ENCODE measurements at regions not wholly inside any gene's neighbourhood (a gene's known extent, or its start where the extent isn't known, plus 50 kb on each side); places are given as distances from the start of the nearest gene placed in this dataset.

- no peak for TF ChIP-seq CTCF (CRISPR knock-in tag; IDR thresholded peaks at IDR 0.05)
- TF ChIP-seq POLR2A (IDR thresholded peaks at IDR 0.05; ENCODE audit: insufficient read depth in 1 of 2, low read depth in 2 of 2, low read length in 2 of 2): no peak
- TF ChIP-seq MNT (IDR thresholded peaks at IDR 0.05): no peak
- TF ChIP-seq RBM39 (IDR thresholded peaks at IDR 0.05; ENCODE audit: low read depth, low read length, poor library complexity, severe bottlenecking): no peak
These were observed 255.9 kb downstream of the FAT3 start for GRCh38 chr11:92480499-92480898.
